ENCODE measurements at regions not wholly inside any gene's neighbourhood (a gene's known extent, or its start where the extent isn't known, plus 50 kb on each side); places are given as distances from the start of the nearest gene placed in this dataset.
"Not testable (repeated sequence)": the region's sequence is repeated elsewhere in the genome, so short reads cannot be mapped to it uniquely, and the experiment has no call there.

- TF ChIP-seq CTCF (conservative IDR thresholded peaks at IDR 0.05; ENCODE audit: low read depth in 2 of 2), result no peak
- TF ChIP-seq JUNB (IDR thresholded peaks at IDR 0.05; ENCODE audit: unreplicated experiment), result no peak
- TF ChIP-seq STAT1 (IDR thresholded peaks at IDR 0.05; ENCODE audit: unreplicated experiment), result no peak
Measured at GRCh38 chr17:62206550-62206949, 141.5 kb upstream of the MED13 start (continued).

- H3K4me3 ChIP-seq; ATAC-seq; H3K4me2 ChIP-seq; H3K27me3 ChIP-seq (ENCODE audit: insufficient read depth); H3K4me1 ChIP-seq (ENCODE audit: insufficient read depth); H3K27ac Mint-ChIP-seq; H4K20me1 ChIP-seq (replicated peaks; ENCODE audit: insufficient read depth); H2AFZ ChIP-seq; H3K36me3 ChIP-seq (ENCODE audit: insufficient read depth); DNase-seq (ENCODE audit: low spot score); H3K4me1 Mint-ChIP-seq; H3K27me3 Mint-ChIP-seq (ENCODE audit: insufficient read depth, low read depth, poor library complexity); H3K4me3 Mint-ChIP-seq; H3K36me3 Mint-ChIP-seq (ENCODE audit: low read depth); H3K27ac ChIP-seq (ENCODE audit: low read depth); H3K9me2 ChIP-seq (ENCODE audit: insufficient read depth); H3K9me3 Mint-ChIP-seq; H3K79me2 ChIP-seq (replicated peaks; ENCODE audit: insufficient read depth); H3F3A ChIP-seq (replicated peaks; ENCODE audit: low read depth): not testable (repeated sequence)
Measured at GRCh38 chr17:62197156-62197555, 132.1 kb upstream of the MED13 start.

GRCh38 chr17:62196587-62196986 lies 131.5 kb upstream of the MED13 start:
- not testable (repeated sequence) for H3K4me1 Mint-ChIP-seq; H3K9me3 Mint-ChIP-seq; H3K4me3 ChIP-seq; H3K79me2 ChIP-seq (replicated peaks; ENCODE audit: insufficient read depth); H3K9me2 ChIP-seq (ENCODE audit: insufficient read depth); H3K27me3 Mint-ChIP-seq (ENCODE audit: insufficient read depth, low read depth, poor library complexity); H3F3A ChIP-seq (replicated peaks; ENCODE audit: low read depth); H3K36me3 Mint-ChIP-seq (ENCODE audit: low read depth); H3K27ac Mint-ChIP-seq; ATAC-seq; H3K4me3 Mint-ChIP-seq; H2AFZ ChIP-seq; DNase-seq (ENCODE audit: low spot score); H3K36me3 ChIP-seq (ENCODE audit: insufficient read depth); H3K27me3 ChIP-seq (ENCODE audit: insufficient read depth); H3K4me2 ChIP-seq; H3K27ac ChIP-seq (ENCODE audit: low read depth); H4K20me1 ChIP-seq (replicated peaks; ENCODE audit: insufficient read depth); H3K4me1 ChIP-seq (ENCODE audit: insufficient read depth)

- no peak overlapping the region for H2AFZ ChIP-seq
- no peak overlapping the region for H3K4me3 ChIP-seq
- no peaks in the 10 kb centered on the region for H3K27me3 ChIP-seq (ENCODE audit: insufficient read depth)
- Mint-ChIP-seq H3K36me3 (ENCODE audit: low read depth) (no peaks in the 10 kb centered on the region), H3K27ac (no peak overlapping the region), H3K9me3 (no peaks in the 10 kb centered on the region; the same call in 2 of the 3 replicates), H3K4me3 (no peak overlapping the region), H3K4me1 (peaks cover 8% of the 10 kb centered on the region; the same call in 1 of the 3 replicates), H3K27me3 (ENCODE audit: insufficient read depth, low read depth, poor library complexity) (peaks cover 2% of the 10 kb centered on the region)
- H4K20me1 ChIP-seq (replicated peaks; ENCODE audit: insufficient read depth), result no peaks in the 10 kb centered on the region
- H3K27ac ChIP-seq (ENCODE audit: low read depth), result no peak overlapping the region
- H3F3A ChIP-seq (replicated peaks; ENCODE audit: low read depth), result no peaks in the 10 kb centered on the region
- DNase-seq (ENCODE audit: low spot score) (no peak), ATAC-seq (no peak)
- H3K79me2 ChIP-seq (replicated peaks; ENCODE audit: insufficient read depth), result no peaks in the 10 kb centered on the region
- H3K4me2 ChIP-seq, result no peak overlapping the region
- 0 out of 2 replicates have a peak, but pooled peaks cover 7% of the 10 kb centered on the region for H3K9me2 ChIP-seq (ENCODE audit: insufficient read depth)
- H3K36me3 ChIP-seq (ENCODE audit: insufficient read depth), result no peaks in the 10 kb centered on the region
- no peaks in the 10 kb centered on the region for H3K4me1 ChIP-seq (ENCODE audit: insufficient read depth)
- no peak for TF ChIP-seq POLR2AphosphoS5 (IDR thresholded peaks at IDR 0.05; ENCODE audit: low read depth)
- TF ChIP-seq ZNF114 (CRISPR knock-in tag; IDR thresholded peaks at IDR 0.05), result no peak
- no peak for TF ChIP-seq STAT1 (IDR thresholded peaks at IDR 0.05; ENCODE audit: unreplicated experiment)
- no peak for TF ChIP-seq ZNF331 (CRISPR knock-in tag; IDR thresholded peaks at IDR 0.05; ENCODE audit: low read depth)
- TF ChIP-seq ZNF462 (CRISPR knock-in tag; IDR thresholded peaks at IDR 0.05), result no peak
Measured at GRCh38 chr17:62194401-62194800, 129.3 kb upstream of the MED13 start.
